ENCODE measurements at regions not wholly inside any gene's neighbourhood (a gene's known extent, or its start where the extent isn't known, plus 50 kb on each side); places are given as distances from the start of the nearest gene placed in this dataset.

- no peak overlapping the region for H3K4me3 Mint-ChIP-seq
- ATAC-seq (replicated peaks) (no peak), DNase-seq (no peak)
- no peaks in the 10 kb centered on the region for H3K4me1 Mint-ChIP-seq
- no peak overlapping the region for H3K27ac Mint-ChIP-seq
- H3K27me3 Mint-ChIP-seq, result peaks cover 0 to under 1% of the 10 kb centered on the region in 2 donors
- H3K36me3 Mint-ChIP-seq, result no peaks in the 10 kb centered on the region
- H3K9me3 Mint-ChIP-seq, result peaks cover 0 to 1% of the 10 kb centered on the region in 2 donors
Observed at GRCh38 chr20:52676283-52676995, 295.7 kb upstream of the TSHZ2 start.

GRCh38 chr20:52675375-52675774, 296.8 kb upstream of the TSHZ2 start:
- Mint-ChIP-seq H3K36me3 (no peaks in the 10 kb centered on the region), H3K9me3 (peaks cover 0 to 1% of the 10 kb centered on the region in 2 donors), H3K27ac (no peak overlapping the region), H3K4me1 (no peaks in the 10 kb centered on the region), H3K27me3 (no peaks in the 10 kb centered on the region), H3K4me3 (no peak overlapping the region)
- ATAC-seq (replicated peaks) (no peak), DNase-seq (no peak)

DNA sequence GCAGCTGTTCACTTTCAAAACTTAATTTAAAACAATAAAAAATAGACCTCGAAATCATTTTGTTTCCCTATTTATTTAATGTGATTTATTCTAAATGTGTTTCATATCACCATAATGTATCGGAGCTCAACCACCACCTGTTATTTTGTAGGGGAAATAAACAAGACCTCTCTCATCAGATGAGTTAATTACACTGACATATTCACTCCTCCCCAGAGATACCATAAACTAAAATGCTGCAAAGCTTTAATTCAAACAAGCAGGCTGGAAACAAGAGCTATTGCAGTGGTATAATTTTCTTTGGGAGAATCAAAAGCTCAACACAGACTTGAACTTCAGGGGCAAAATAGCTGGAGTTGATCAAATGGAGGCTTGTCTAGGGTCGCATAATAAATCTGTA, 303.5 kb upstream of the TSHZ2 start:
- Mint-ChIP-seq H3K4me1 (no peaks in the 10 kb centered on the region), H3K9me3 (peaks cover 2 to 5% of the 10 kb centered on the region in 2 donors), H3K4me3 (no peak overlapping the region), H3K27ac (no peak overlapping the region), H3K27me3 (peaks cover 4 to 5% of the 10 kb centered on the region in 2 donors), H3K36me3 (no peaks in the 10 kb centered on the region)
- DNase-seq, result no peak
- no peak for ATAC-seq (replicated peaks)

- Mint-ChIP-seq H3K4me1 (no peaks in the 10 kb centered on the region), H3K9me3 (peaks cover 2 to 8% of the 10 kb centered on the region in 2 donors), H3K27ac (no peak overlapping the region), H3K36me3 (no peaks in the 10 kb centered on the region), H3K27me3 (peaks cover 4 to 5% of the 10 kb centered on the region in 2 donors), H3K4me3 (no peak overlapping the region)
- ATAC-seq (replicated peaks) (no peak), DNase-seq (no peak)
Observed at GRCh38 chr20:52667358-52667757, 304.8 kb upstream of the TSHZ2 start.

- Mint-ChIP-seq H3K27ac (no peak overlapping the region), H3K27me3 (peaks cover 4 to 6% of the 10 kb centered on the region in 2 donors)
Observed at GRCh38 chr20:52665441-52665840, 306.7 kb upstream of the TSHZ2 start.

GRCh38 chr20:52655395-52655794, 316.8 kb upstream of the TSHZ2 start:
- peaks cover 0 to 4% of the 10 kb centered on the region in 2 donors for H3K27me3 Mint-ChIP-seq
- no peak overlapping the region for H3K4me3 Mint-ChIP-seq
- no peaks in the 10 kb centered on the region for H3K36me3 Mint-ChIP-seq
- H3K27ac Mint-ChIP-seq, result no peak overlapping the region
- peaks cover 0 to 2% of the 10 kb centered on the region in 2 donors for H3K9me3 Mint-ChIP-seq
- ATAC-seq (replicated peaks) (no peak), DNase-seq (no peak)
- no peaks in the 10 kb centered on the region for H3K4me1 Mint-ChIP-seq

More at GRCh38 chr20:52665441-52665840, 306.7 kb upstream of the TSHZ2 start:
- no peak for ATAC-seq (replicated peaks)
- no peak for DNase-seq
- H3K4me1 Mint-ChIP-seq, result no peaks in the 10 kb centered on the region
- no peak overlapping the region for H3K4me3 Mint-ChIP-seq
- H3K9me3 Mint-ChIP-seq, result peaks cover 2 to 8% of the 10 kb centered on the region in 2 donors
- no peaks in the 10 kb centered on the region for H3K36me3 Mint-ChIP-seq

DNA sequence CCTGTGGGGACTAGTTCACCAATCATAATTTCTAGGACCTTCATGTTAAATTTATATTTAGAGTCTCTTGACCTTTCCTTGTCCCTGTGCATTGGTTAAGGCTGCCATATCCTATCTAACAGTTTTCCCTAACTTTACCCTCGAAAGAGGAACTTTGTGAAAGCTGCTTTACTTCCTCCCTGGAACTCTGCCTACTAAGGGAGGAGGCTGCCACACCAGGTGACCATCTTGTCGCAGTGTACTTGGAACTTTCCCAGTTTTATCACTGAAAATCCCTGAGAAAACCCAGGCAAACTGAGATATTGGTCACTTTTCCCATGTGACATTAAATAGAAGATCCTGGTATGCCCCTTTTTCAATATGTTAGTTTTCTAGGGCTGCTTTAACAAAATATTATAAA, 317.6 kb upstream of the TSHZ2 start:
- Mint-ChIP-seq H3K4me3 (no peak overlapping the region), H3K36me3 (no peaks in the 10 kb centered on the region), H3K27me3 (no peaks in the 10 kb centered on the region), H3K9me3 (no peaks in the 10 kb centered on the region), H3K4me1 (no peaks in the 10 kb centered on the region), H3K27ac (no peak overlapping the region)
- no peak for DNase-seq
- ATAC-seq (replicated peaks), result no peak

GRCh38 chr20:52652271-52652670, 319.9 kb upstream of the TSHZ2 start:
- Mint-ChIP-seq H3K4me3 (no peak overlapping the region), H3K27ac (no peak overlapping the region), H3K4me1 (no peaks in the 10 kb centered on the region), H3K9me3 (no peaks in the 10 kb centered on the region), H3K36me3 (no peaks in the 10 kb centered on the region), H3K27me3 (no peaks in the 10 kb centered on the region)
- no peak for DNase-seq
- peak; percentile 63 to 69 for ATAC-seq (replicated peaks)

- ATAC-seq (replicated peaks) (no peak), DNase-seq (no peak)
- no peaks in the 10 kb centered on the region for H3K36me3 Mint-ChIP-seq
- H3K4me1 Mint-ChIP-seq, result no peaks in the 10 kb centered on the region
- H3K4me3 Mint-ChIP-seq, result no peak overlapping the region
- no peaks in the 10 kb centered on the region for H3K9me3 Mint-ChIP-seq
- H3K27ac Mint-ChIP-seq, result no peak overlapping the region
- H3K27me3 Mint-ChIP-seq, result no peaks in the 10 kb centered on the region
Observed at GRCh38 chr20:52649727-52650126, 322.4 kb upstream of the TSHZ2 start.

GRCh38 chr20:52645822-52646221, 326.3 kb upstream of the TSHZ2 start:
- ATAC-seq (replicated peaks), result no peak
- Mint-ChIP-seq H3K9me3 (peaks cover 3 to 5% of the 10 kb centered on the region in 2 donors), H3K36me3 (no peaks in the 10 kb centered on the region), H3K27ac (no peak overlapping the region), H3K27me3 (no peaks in the 10 kb centered on the region), H3K4me1 (no peaks in the 10 kb centered on the region), H3K4me3 (no peak overlapping the region)
- DNase-seq, result no peak

DNA sequence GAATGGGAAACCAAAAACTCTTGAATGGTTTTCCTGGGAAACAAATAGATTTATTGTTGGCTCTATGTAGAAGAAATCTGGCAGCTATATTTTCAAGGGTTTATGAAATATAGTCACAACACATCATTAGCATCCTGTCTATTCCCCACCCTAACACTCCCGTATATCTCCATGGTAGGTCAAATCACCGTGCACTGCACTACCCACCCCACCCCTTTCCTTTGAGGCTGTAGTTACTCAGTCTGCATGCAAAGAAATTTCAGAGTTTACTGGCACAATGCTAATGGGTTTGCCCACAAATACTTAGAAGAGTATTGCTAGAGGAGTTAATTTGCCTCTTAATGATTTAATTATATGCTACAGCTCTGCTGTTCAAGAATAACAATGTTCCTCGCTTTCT, 329.1 kb upstream of the TSHZ2 start:
- ATAC-seq (replicated peaks) (no peak), DNase-seq (no peak)
- H3K27ac Mint-ChIP-seq, result no peak overlapping the region
- no peaks in the 10 kb centered on the region for H3K27me3 Mint-ChIP-seq
- H3K36me3 Mint-ChIP-seq, result no peaks in the 10 kb centered on the region
- H3K4me3 Mint-ChIP-seq, result no peak overlapping the region
- peaks cover 3 to 5% of the 10 kb centered on the region in 2 donors for H3K9me3 Mint-ChIP-seq
- no peaks in the 10 kb centered on the region for H3K4me1 Mint-ChIP-seq

GRCh38 chr20:52637201-52637600, 335.0 kb upstream of the TSHZ2 start:
- H3K27me3 Mint-ChIP-seq, result no peaks in the 10 kb centered on the region
- no peaks in the 10 kb centered on the region for H3K4me1 Mint-ChIP-seq
- H3K36me3 Mint-ChIP-seq, result no peaks in the 10 kb centered on the region
- no peak overlapping the region for H3K4me3 Mint-ChIP-seq
- DNase-seq, result no peak
- H3K27ac Mint-ChIP-seq, result no peak overlapping the region
- H3K9me3 Mint-ChIP-seq, result peaks cover 3 to 5% of the 10 kb centered on the region in 2 donors
- no peak for ATAC-seq (replicated peaks)

DNA sequence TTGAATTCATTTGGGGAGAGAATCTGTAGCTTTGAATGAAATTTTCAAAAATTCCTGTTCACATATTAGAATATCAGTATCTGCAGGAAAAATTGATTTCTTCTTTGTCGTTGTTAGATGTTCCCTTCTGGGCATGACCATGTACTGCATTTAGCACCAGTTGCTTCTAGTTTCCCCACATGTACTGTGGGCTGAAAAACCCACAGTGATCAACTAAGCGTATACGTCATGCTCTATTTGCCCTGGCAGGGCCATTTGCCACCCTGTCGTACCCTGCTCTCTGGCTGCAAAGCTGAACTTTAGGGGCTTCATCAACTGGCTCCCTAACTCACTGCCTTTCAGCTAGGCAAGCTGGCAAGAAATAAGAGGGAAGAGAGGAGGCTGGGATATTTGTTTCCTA, 340.7 kb upstream of the TSHZ2 start:
- Mint-ChIP-seq H3K4me3 (no peak overlapping the region), H3K27me3 (no peaks in the 10 kb centered on the region), H3K27ac (no peak overlapping the region), H3K4me1 (no peaks in the 10 kb centered on the region), H3K9me3 (peaks cover 7 to 10% of the 10 kb centered on the region in 2 donors), H3K36me3 (peaks cover 0 to 1% of the 10 kb centered on the region in 2 donors)
- DNase-seq (no peak), ATAC-seq (replicated peaks) (no peak)

DNA sequence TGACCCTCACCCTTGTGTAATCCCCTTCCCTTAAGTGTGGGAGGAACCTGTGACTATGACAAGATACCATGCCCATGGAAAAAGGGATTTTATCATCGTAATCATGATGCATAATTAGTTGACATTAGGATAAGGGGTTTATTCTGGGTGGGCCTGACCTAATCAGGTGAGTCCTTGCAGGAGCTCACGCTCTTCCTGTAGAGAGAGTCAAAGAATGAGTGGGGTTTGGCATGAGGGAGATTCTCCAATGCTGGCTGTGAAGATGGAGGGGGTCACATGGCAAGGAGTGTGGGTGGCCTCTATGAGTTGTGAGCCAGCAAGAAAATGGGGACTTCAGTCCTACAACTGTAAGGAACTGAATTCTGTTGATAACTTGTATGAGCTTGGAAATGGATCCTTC, 342.0 kb upstream of the TSHZ2 start:
- Mint-ChIP-seq H3K4me1 (no peaks in the 10 kb centered on the region), H3K27ac (no peak overlapping the region), H3K27me3 (no peaks in the 10 kb centered on the region), H3K9me3 (peaks cover 7 to 10% of the 10 kb centered on the region in 2 donors), H3K36me3 (peaks cover 0 to 1% of the 10 kb centered on the region in 2 donors), H3K4me3 (no peak overlapping the region)
- no peak for ATAC-seq (replicated peaks)
- no peak for DNase-seq

- Mint-ChIP-seq H3K4me3 (no peak overlapping the region), H3K4me1 (no peaks in the 10 kb centered on the region), H3K9me3 (no peaks in the 10 kb centered on the region), H3K27me3 (peaks cover 3 to 5% of the 10 kb centered on the region in 2 donors), H3K36me3 (no peaks in the 10 kb centered on the region), H3K27ac (no peak overlapping the region)
- no peak for ATAC-seq (replicated peaks)
- no peak for DNase-seq
Observed at GRCh38 chr20:52624281-52624680, 347.9 kb upstream of the TSHZ2 start.
